Stimulated activated CD4-positive, alpha-beta T cell treated with anti-CD3 and anti-CD28 coated beads, Interleukin-15, amount 100 ng/mL, for 48 hours (primary cell): ENCODE measurements at regions not wholly inside any gene's neighbourhood (a gene's known extent, or its start where the extent isn't known, plus 50 kb on each side); places are given as distances from the start of the nearest gene placed in this dataset.

Experiments used
- DNase-seq, 2 donors: peaks; one replicate each; pipeline ENCODE4 v3.0.0-alpha.2; 2020; ENCODE audit warnings: low read depth in 2 of 2

DNA sequence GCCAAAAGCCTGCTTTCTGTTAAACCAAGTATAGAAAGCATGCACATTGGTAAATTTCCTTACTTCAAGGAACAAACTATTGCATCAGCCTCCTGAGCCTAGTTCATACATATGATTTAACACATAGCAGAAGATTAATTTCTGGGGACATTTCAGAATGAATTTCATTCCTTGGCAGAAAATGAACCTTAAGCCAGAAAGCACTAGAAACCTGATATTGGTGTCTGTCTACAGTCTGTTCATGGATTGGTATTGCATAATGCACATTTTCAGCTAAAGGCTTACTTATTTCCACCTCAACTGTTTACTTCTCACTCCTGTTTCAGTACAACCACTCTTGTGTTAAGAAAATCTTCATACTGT, 1471.8 kb upstream of the NUDT12 start:
- no peak for DNase-seq

DNA sequence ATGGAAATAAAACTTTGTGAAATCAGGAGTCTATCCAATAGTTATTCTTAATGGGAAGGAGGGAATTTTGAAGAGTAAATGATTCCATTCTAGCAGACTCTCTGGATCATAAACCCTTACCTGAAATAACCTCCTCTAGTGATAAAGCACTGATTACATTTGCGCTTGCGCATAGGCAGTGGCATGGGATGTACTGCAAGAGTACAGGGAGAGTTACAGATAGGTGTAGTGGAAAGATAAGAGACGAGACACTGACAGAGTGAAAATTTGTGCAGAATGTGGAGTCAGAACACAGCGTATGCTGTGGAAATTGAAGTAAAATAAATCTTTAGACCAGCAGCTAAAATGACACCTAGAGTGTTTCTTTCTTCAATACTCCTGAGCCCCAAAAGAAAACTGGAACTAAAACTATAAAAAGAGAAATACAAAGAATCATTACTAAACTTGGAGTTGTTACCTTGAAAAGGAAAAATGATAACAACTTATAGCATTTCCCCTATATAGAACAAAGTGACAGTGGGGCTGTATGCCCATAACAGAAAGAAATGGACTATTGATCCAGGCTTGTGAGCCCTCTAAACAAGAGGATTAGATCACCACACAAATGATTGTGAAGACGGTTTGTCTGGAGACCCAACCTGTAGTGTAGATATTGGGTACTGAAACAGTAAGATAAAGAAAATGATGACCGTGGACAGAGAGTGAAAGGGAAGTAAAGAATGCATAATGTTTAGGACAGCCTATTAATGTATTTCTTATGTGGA, 1471.2 kb upstream of the NUDT12 start:
- no peak for DNase-seq

DNA sequence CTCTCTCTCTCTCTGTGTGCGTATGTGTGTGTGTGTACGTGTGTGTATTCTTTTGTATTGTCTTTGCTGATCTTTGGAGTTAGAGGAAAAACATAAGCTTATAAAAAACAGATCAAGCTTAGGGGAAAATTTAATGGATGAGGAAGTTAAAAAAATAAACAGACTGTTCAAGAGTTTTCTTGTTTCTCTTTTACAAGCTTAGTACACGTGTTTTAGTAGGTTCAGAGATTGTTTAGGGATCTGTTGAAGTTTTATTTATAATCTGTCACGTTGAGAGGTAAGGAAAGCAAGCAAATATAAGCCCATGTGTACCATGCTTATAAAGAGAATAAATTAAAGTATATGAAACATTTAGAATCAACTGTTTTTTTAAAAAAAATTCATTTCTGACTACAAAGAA, 1470.3 kb upstream of the NUDT12 start:
- DNase-seq: no peak

DNA sequence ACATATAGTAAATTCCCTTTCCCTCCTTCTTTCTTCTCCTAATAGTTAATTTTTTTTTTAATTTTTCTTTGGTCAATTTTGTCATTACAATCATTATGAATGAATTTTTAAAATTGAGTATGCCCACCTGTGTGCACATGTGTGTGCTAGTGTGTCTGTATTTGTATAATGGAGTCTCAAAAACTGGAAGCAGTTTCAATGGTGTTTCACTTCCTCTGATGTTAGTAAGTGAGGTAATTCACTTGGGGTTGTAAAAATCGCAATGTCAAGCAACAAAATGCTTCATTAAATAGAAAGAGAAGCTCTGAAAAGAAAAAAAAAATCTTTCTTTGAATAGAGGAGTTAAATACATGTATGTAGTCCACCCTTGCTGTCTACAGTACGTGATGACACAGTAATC, 1467.6 kb upstream of the NUDT12 start:
- DNase-seq: no peak

DNA sequence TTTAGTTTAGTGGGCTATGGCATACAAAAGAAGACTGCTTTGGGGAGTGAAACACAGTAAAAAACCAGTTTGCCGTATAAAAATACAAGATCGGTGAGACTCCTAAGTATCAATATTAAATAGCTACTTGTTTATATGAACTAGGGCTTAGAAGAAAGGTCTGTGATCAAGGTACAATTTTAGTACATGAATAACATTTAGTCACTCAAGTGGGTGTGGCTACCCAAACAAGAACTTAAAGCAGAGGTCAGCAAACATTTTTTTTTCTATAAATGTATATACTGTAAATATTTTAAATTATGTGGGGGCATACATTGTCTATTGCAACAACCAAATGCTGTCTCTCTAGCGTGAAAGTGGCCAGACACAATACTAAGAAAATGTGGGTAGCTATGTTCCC, 1452.5 kb upstream of the NUDT12 start:
- DNase-seq: no peak

GRCh38 chr5:104998572-104998971, 1436.0 kb upstream of the NUDT12 start:
- DNase-seq: no peak

DNA sequence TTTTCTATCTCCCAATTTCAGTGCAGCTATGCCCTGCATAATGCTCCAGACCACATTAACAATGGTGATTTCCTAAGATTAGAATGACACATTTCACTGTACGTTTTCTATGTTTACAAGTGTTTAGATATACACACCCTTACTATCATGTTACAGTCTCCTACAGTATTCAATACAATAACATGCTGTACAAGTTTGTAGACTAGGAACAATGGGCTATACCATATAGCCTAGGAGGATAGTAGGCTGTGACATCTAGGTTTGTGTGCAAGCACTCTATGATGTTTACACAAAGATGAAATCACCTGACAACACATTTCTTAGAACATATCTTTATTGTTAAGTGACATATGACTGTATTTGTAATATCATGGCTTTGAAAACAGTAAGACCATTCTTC, 1435.6 kb upstream of the NUDT12 start:
- DNase-seq: no peak

- no peak for DNase-seq
Observed at GRCh38 chr5:104987074-104987473, 1424.5 kb upstream of the NUDT12 start.

DNA sequence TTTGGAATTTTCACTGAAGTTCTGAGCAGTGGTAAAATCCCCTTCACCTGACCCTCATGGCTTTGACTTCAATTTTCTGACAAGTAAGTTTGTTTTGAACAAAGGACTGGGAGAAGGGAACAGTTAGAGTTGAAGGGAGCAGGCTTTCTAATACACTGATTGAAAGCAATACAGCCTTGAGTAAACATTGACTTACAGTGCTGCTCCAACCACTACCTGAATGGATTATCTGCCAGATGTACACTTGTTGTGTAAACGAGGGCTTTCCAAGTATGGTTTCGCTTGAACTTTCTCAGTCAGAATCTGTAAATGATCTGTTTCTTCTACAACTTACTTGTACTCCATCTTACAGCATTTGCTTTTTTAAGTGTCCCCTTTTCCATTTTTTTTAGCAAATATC, 1414.9 kb upstream of the NUDT12 start:
- no peak for DNase-seq

DNA sequence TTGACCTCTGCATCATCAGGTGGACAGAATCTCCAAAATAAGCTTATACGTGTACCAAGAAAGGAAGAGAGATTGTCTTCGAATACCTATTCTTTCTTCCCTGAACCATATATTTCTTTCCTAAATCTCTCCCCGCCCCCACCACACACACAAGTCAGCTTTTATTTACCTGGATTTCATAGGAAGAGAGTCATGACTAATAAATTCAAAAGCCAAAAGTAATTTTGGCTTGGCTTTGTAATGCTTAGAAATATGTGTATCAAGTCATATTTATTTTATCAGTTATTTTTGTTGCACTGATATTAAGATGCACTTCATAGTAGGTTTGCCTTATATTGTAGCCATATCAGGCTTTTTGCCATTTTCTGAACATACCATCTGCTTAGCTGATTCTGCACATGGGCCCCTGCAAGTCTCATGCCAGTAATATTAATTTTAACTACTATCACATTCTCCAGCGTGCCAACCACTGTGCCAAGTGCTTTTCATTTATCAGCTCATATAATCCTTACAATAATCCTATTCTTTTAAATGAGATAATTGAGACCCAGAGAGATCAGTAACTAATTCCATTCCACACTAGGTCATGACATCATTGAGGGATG, 1405.3 kb upstream of the NUDT12 start:
- no peak for DNase-seq

- DNase-seq: no peak
Observed at GRCh38 chr5:104965006-104965405, 1402.4 kb upstream of the NUDT12 start.

- no peak for DNase-seq
Observed at GRCh38 chr5:104955479-104955878, 1392.9 kb upstream of the NUDT12 start.

GRCh38 chr5:104952876-104953275, 1390.3 kb upstream of the NUDT12 start:
- DNase-seq: no peak

- DNase-seq: no peak
Observed at GRCh38 chr5:104951829-104952228, 1389.2 kb upstream of the NUDT12 start.

- no peak for DNase-seq
Observed at GRCh38 chr5:104947076-104947475, 1384.5 kb upstream of the NUDT12 start.

- no peak for DNase-seq
Observed at GRCh38 chr5:104942735-104943134, 1380.1 kb upstream of the NUDT12 start.

GRCh38 chr5:104941030-104941645, 1378.5 kb upstream of the NUDT12 start:
- DNase-seq: no peak

- no peak for DNase-seq
Observed at GRCh38 chr5:104937598-104937997, 1375.0 kb upstream of the NUDT12 start.

DNA sequence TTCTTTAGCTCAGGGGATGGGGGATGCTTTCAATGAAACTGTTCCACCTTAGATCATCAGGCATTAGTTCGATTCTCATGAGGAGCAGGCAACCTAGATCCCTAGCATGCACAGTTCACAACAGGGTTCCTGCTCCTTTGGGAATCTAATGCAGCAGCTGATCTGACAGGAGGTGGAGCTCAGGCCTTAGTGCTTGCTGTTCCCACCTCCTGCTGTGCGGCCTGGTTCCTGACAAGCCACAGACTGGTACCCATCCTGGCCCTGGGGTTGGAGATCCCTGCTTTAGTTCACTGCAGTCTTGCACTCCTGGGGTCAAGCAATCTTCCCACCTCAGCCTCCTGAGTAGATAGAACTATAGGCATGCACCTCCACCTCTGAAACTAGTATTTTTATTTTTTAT, 1369.8 kb upstream of the NUDT12 start:
- no peak for DNase-seq

GRCh38 chr5:104928906-104929520, 1366.4 kb upstream of the NUDT12 start:
- DNase-seq: no peak

DNA sequence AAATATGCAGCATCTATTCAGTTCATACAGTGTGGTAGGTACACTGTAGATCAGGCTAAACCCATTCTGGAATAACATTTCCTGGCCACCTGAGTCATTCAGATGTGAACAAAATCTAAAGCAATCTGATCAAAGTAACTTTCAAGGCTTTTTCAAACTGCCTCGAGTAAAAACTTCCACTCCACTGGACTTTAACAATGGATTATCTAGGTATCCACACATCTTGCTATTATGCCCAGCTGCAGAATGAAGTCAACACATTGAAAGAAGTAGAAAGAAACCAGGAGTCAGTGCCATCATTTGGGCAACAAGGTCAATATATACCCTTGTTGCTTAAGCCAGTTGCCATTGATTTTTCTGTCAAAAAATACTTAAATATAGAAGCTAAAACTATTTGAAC, 1352.6 kb upstream of the NUDT12 start:
- no peak for DNase-seq

DNA sequence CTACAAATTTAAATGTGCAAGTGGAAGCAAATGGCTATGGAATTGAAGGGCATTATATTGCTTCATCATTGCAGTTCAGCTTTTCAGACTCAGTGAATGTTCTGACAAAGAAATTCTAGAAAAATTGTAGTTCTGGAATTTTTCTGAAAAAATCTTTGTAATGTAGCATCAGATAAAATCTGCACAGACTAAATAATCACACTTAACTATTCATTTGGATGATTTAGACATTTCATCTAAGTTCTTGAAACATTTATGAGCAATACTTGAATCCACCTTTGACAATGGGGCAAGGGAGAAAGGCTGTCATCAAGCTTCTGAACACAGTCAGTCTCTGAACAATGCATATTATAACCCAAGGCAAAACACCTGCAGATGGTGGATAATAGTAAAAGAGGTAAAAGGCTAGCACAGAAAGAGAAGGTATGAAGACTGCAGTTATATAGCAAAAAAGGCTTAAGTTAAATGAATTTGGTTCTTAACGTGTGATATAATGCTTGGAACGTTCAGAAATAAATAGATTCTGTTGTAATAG, 1352.0 kb upstream of the NUDT12 start:
- no peak for DNase-seq

DNA sequence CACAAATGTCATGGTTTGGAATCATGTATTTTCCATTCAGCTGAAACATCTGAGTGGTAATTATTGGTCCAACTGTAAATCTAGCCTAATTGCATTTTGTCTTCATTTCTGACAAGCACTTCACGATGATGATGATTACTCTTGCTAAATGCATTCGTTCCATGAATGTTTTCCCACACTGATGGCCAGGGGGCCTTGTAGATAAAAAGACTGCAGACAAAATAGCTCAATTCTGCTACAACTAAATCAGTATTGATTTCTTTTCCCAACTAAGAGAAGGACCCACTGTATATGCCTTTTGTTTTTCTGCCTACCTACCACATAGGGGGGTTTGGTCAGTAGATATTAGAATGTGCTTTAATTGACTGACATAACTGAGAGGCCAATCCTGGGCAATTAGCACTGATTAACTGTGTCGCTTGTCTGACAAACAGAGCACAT, 1351.3 kb upstream of the NUDT12 start:
- DNase-seq: no peak
